IPS DF 6.9 (cell line): ENCODE measurements at regions not wholly inside any gene's neighbourhood (a gene's known extent, or its start where the extent isn't known, plus 50 kb on each side); places are given as distances from the start of the nearest gene placed in this dataset.

ENCODE experiments used
- DNase-seq: peaks from one replicate; pipeline ENCODE4 v3.0.0-alpha.2; 2013; ENCODE audit warnings: low read depth, low spot score
- H3K27ac ChIP-seq: one replicate; pipeline ENCODE4 v1.5.1; 2013; ENCODE audit warnings: low read length, control low read depth
- H3K27me3 ChIP-seq: 2 replicates; pipeline ENCODE4 v1.6.1; 2013; ENCODE audit warnings: mild to moderate bottlenecking, low read length; ENCODE audit not compliant: control insufficient read depth, insufficient read depth
- H3K36me3 ChIP-seq: 2 replicates; pipeline ENCODE4 v1.6.1; 2013; ENCODE audit warnings: low read length; ENCODE audit not compliant: control insufficient read depth, insufficient read depth
- H3K4me1 ChIP-seq: 2 replicates; pipeline ENCODE4 v1.6.1; 2013; ENCODE audit warnings: low read length; ENCODE audit not compliant: control insufficient read depth, insufficient read depth
- H3K4me3 ChIP-seq: 2 replicates; pipeline ENCODE4 v1.5.1; 2013; ENCODE audit warnings: mild to moderate bottlenecking, low read length
- H3K9me3 ChIP-seq: 2 replicates; pipeline ENCODE4 v1.6.1; 2013; ENCODE audit warnings: low read length, inconsistent platforms; ENCODE audit not compliant: control insufficient read depth, insufficient read depth
- WGBS: extraction: QIAGEN DNeasy Blood & Tissue Kit; methylation state at CpG from one replicate; pipeline ENCODE4 v1.1.7; 2013; ENCODE audit warnings: mixed read lengths, missing lambda C conversion rate; ENCODE audit not compliant: insufficient read length, insufficient coverage; 5-methylcytosine and 5-hydroxymethylcytosine counted together

DNA sequence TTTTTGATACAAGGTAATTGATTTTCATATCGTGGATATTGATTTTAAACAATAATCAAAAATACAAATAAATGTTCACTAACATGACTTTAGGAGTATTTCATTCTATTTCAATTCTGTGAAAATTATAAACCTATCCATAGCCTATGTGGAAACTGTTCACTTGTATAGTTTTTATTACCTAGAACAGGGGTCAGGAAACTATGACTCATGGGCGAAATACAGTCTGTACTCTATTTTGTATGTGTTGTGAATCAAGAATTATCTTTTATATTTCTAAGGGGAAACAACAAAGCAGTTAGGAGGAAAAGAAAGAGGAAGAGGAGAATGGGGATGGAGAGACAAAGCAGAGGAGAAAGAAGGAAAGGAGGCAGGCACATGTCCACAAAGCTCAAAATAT, 181.7 kb upstream of the VRK2 start:
- DNase-seq = no peak
- H3K4me1 ChIP-seq = no peaks in the 10 kb centered on the region

DNA sequence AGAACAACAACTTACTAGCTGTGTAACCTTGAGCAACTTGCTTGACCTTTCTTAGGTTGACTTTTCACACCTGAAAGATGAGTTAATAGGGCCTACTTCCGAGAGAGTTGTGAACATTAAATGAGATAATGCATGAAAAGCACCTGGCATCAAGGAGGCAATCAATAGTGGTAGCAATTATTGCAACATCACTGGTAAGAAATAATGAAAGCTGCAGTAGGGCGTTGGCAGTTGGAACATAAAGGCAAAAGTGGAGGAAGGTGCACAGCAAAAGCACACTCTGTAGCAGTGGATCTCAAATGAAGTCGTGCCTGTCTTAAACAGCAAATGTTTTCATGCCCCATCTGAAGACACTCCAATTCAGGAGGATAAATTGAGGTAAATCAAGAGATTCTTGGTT, 178.9 kb upstream of the VRK2 start:
- WGBS = no CpG with 5 or more reads among the region's 3 CpGs
- Histone ChIP-seq H3K4me1 (no peaks in the 10 kb centered on the region), H3K36me3 (no peaks in the 10 kb centered on the region), H3K27me3 (no peaks in the 10 kb centered on the region), H3K4me3 (no peak overlapping the region), H3K9me3 (no peaks in the 10 kb centered on the region), H3K27ac (no peak overlapping the region)
- no peak for DNase-seq

More for the DNA sequence above, 181.7 kb upstream of the VRK2 start:
- Histone ChIP-seq H3K4me3 (no peak overlapping the region), H3K27me3 (no peaks in the 10 kb centered on the region), H3K27ac (no peak overlapping the region), H3K36me3 (no peaks in the 10 kb centered on the region), H3K9me3 (no peaks in the 10 kb centered on the region)
- no CpG with 5 or more reads among the region's 2 CpGs for WGBS

DNA sequence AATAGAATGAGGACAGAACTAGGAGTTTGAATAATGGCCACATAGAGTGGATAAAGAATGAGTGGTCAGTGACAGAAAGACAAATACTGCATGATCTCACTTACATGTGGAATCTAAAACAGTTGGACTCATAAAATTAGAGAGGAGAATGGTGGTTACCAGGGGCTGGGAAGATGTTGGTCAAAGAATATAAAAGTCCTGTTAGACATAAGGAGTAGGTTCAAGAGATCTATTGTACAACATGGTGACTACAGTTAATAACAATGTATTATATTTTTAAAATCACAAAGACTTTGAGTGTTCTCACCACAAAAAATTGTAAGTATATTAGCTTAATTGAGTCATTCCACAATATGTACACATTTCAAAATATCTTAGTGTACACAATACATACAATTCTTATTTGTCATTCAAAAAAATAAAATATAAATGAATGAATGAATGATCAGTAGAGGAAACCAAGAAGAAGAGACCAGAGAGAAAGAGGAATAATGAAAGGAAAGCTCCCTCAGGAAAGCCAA, 177.9 kb upstream of the VRK2 start:
- no peaks in the 10 kb centered on the region for H3K27me3 ChIP-seq

DNA sequence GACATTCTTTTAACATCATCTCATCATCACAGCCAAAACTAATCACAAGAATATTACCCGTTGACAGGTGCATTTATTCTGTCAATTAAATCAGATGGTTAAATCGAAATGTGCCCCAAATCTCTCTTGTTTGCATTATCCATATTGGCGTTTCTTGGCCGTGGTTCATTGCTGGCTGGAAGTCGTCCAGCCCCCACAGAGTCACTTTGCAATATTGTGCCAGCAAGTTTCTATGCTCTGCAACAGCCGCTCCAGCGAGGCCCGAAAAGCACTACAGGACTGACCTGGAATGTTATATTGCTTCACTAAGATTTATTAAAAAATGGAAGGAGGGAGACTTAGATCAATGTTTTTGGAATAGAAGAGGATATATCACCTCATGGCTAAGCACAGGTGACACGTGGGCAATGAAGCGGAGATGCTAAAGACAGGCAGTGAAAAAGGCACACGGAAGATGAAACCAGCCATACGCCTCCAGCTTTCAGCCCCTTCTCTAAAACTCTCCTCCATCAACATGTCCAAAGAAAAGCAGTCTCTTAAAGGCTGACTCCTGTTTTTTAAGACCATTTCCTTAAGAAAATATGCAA, 176.8 kb upstream of the VRK2 start:
- H3K27me3 ChIP-seq = no peaks in the 10 kb centered on the region
- H3K4me1 ChIP-seq = no peaks in the 10 kb centered on the region
- no peak overlapping the region for H3K27ac ChIP-seq
- no peak overlapping the region for H3K4me3 ChIP-seq
- H3K9me3 ChIP-seq = no peaks in the 10 kb centered on the region
- no CpG with 5 or more reads among the region's 12 CpGs for WGBS
- H3K36me3 ChIP-seq = no peaks in the 10 kb centered on the region
- no peak for DNase-seq

More for the DNA sequence above, 177.9 kb upstream of the VRK2 start:
- Histone ChIP-seq H3K27ac (no peak overlapping the region), H3K9me3 (no peaks in the 10 kb centered on the region), H3K4me3 (no peak overlapping the region), H3K4me1 (no peaks in the 10 kb centered on the region), H3K36me3 (no peaks in the 10 kb centered on the region)
- DNase-seq = no peak

DNA sequence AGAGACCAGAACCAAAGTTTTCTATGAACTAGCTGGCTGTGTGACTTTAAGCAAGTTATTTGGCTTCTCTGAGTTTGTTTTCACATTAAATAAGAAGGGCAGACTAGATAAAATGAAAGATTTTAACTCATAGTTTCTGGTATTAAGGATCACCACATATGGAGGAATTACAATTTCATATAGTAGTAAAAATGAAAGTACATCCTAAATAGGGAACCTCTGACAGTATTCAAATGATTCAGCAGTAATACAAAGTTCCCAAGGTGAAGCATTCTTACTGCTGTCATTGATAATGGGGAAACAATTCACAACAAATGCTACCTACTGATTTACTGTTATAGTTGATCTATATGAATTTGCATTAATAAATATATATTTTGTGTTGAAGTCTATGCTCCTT, 170.3 kb upstream of the VRK2 start:
- no peaks in the 10 kb centered on the region for H3K27me3 ChIP-seq
- no peak overlapping the region for H3K27ac ChIP-seq
- H3K36me3 ChIP-seq = no peaks in the 10 kb centered on the region
- no peak for DNase-seq
- H3K9me3 ChIP-seq = no peaks in the 10 kb centered on the region
- no peaks in the 10 kb centered on the region for H3K4me1 ChIP-seq
- H3K4me3 ChIP-seq = no peak overlapping the region

DNA sequence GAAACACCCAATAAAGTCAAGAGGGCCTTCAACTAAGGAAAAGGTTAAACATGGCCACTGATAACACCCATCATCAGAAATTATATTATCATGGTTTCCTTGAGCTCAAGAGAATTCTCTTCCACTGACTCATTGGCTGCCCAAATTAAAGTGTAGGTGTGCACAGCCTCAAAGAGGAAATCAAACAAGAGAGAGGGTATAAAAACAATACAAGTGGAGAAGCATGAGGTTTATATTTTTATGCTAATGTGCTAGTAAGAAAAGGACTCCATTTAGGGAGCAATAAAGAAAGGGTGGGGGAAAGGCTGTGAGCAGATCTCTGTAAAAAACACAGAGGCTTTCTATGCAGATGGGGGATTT, 168.8 kb upstream of the VRK2 start:
- no peaks in the 10 kb centered on the region for H3K27me3 ChIP-seq
- H3K36me3 ChIP-seq = no peaks in the 10 kb centered on the region
- DNase-seq = no peak
- no peaks in the 10 kb centered on the region for H3K9me3 ChIP-seq
- H3K4me1 ChIP-seq = no peaks in the 10 kb centered on the region
- no peak overlapping the region for H3K27ac ChIP-seq
- no peak overlapping the region for H3K4me3 ChIP-seq

DNA sequence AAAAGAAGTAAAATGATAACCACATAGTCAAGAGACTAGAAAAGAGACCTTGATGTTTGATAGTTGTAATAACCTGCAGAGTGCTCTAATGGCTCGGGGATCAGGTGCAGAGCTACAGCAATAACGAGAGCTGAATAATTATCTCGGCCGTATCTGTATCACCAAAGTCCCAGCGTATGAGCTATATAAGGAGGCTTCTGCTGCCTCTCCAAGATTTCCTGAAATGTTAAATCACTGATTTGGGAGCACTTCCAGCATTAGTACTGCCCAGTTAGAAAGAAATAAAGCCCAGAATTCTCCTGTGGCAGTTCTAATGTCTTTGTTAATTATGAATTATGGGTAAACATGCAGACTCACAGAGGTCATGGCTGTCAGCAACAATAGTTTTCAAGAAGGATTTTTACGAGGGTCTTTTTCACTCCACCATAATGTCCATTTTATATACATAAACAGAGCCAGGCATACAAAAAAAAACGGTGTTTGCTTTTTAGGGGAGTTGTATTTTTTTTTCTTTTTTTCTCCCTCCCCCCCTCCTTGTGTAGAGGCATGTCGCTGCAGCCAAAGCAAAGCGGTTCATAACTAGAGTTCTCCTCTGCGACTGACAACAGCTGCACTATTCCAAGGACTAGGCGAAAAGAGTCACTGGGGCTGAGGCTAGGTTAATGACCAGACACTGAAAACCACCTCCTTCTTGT, 168.3 kb upstream of the VRK2 start:
- Histone ChIP-seq H3K27ac (no peak overlapping the region), H3K9me3 (no peaks in the 10 kb centered on the region), H3K4me3 (no peak overlapping the region), H3K36me3 (no peaks in the 10 kb centered on the region), H3K4me1 (no peaks in the 10 kb centered on the region), H3K27me3 (no peaks in the 10 kb centered on the region)
- no peak for DNase-seq
- WGBS = no CpG with 5 or more reads among the region's 11 CpGs

DNA sequence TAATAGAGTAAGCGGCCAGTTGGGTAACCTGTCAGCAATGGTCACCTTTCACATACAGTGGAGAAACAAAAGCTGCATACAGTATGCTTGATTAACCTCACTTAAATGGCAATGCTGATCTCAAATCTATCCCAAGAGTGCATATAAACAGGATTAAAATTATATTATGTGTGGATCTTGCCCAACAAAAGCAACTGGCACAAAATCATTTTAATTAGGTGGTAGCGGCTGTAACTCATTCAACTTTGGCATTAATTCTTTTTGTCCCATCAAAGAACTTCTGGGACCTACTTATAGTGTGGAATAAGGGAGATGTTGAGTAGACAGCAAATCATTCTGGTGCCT, 167.8 kb upstream of the VRK2 start:
- no CpG with 5 or more reads among the region's 2 CpGs for WGBS
- Histone ChIP-seq H3K4me1 (no peaks in the 10 kb centered on the region), H3K9me3 (no peaks in the 10 kb centered on the region), H3K36me3 (no peaks in the 10 kb centered on the region), H3K4me3 (no peak overlapping the region), H3K27me3 (no peaks in the 10 kb centered on the region), H3K27ac (no peak overlapping the region)
- DNase-seq = no peak

DNA sequence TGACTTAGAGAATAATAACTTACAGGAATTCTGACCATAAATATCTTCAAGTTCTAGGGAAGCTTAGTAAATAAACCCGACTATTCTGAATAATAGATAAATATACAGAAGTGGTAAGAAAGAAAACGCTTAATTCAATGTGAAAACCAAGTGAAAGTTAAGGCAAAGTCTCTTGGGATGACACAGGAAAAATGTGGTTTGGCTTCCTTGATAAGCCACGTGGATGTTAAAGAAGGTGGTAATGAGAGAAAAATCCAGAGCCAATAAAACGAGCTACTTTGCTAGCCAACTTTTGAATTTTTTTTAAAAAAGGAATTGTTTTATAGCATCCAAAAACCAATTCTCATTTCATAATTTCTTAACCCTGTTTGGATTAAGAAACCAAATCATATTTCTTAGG, 166.2 kb upstream of the VRK2 start:
- Histone ChIP-seq H3K4me3 (no peak overlapping the region), H3K36me3 (no peaks in the 10 kb centered on the region), H3K4me1 (no peaks in the 10 kb centered on the region), H3K9me3 (no peaks in the 10 kb centered on the region), H3K27me3 (no peaks in the 10 kb centered on the region), H3K27ac (no peak overlapping the region)
- no CpG with 5 or more reads among the region's 4 CpGs for WGBS
- no peak for DNase-seq

DNA sequence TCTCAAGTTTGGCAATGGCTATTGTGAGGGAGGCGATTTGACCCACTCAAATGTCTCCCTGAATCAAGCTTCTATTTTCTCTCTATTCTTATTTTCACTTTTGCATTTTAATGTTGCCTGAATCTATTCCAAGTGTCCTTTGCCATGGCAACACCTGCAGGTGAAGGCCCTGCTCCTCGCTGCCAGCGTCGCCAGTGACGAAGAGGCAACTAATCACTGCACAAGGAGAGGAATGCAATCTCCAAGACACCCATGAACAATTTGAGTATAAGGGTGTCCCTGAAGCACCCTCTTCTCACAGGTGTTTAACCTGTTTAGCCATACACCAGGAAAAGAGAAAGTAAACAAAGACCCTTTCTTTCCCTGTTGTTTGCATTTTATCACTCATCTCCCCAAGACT, 165.6 kb upstream of the VRK2 start:
- no peak for DNase-seq
- Histone ChIP-seq H3K4me3 (no peak overlapping the region), H3K27ac (no peak overlapping the region), H3K36me3 (no peaks in the 10 kb centered on the region), H3K4me1 (no peaks in the 10 kb centered on the region), H3K9me3 (no peaks in the 10 kb centered on the region), H3K27me3 (no peaks in the 10 kb centered on the region)
- no CpG with 5 or more reads among the region's 5 CpGs for WGBS
